Activated T-cell treated with anti-CD3 and anti-CD28 coated beads, Interleukin-2, amount 50 U/mL, for 48 hours (primary cell): ENCODE measurements at regions not wholly inside any gene's neighbourhood (a gene's known extent, or its start where the extent isn't known, plus 50 kb on each side); places are given as distances from the start of the nearest gene placed in this dataset.
"Not testable (repeated sequence)": the region's sequence is repeated elsewhere in the genome, so short reads cannot be mapped to it uniquely, and the experiment has no call there.

Experiments
- DNase-seq, 2 experiments: peaks; one replicate each; pipeline ENCODE4 v3.0.0-alpha.2; 2020

DNA sequence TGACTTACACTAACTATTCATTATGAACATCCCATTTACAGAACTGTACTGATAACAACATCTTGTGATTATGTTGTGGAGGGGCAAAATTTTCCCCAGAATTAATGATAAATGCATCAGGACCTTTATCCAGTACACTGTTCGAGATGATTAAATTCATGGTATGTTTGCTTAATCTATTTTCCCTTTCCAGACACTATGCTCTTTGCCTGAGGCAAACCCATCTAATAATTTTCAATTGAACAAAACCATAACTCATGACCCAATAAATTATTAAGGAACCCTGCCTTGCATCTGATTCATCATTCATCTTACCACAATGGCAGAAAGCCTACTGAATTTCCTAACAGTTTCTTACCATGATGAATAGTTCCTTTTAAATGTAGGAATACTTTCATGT, 385.0 kb downstream of the DSEL start:
- DNase-seq: no peak

DNA sequence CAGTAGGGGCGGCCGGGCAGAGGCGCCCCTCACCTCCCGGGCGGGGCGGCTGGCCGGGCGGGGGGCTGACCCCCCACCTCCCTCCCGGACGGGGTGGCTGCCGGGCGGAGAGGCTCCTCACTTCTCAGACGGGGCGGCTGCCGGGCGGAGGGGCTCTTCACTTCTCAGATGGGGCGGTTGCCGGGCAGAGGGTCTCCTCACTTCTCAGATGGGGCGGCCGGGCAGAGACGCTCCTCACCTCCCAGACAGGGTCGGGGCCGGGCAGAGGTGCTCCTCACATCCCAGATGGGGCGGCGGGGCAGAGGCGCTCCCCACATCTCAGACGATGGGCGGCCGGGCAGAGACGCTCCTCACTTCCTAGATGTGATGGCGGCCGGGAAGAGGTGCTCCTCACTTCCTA, 389.8 kb downstream of the DSEL start:
- not testable (repeated sequence) for DNase-seq

DNA sequence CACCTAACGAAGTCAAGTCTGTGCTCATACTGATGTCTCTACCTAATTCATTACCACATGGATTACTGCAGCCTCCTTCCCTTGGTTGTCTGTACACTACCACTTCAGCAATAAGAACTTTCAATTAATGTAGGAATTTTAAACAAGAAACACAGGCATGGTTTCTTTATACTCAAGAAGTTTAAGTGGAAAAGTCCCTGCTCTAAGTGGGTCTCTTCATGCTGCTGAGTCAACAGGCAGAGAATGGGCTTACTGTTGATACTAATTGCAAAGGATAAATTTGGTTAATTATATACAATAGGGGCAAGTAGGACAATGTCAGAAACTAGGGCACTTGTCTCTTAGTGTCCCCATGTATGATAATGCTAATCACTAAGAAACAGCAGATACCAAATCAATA, 392.6 kb downstream of the DSEL start:
- no peak for DNase-seq

- DNase-seq: no peak
Measured at GRCh38 chr18:67117804-67118203, 398.7 kb downstream of the DSEL start.

DNA sequence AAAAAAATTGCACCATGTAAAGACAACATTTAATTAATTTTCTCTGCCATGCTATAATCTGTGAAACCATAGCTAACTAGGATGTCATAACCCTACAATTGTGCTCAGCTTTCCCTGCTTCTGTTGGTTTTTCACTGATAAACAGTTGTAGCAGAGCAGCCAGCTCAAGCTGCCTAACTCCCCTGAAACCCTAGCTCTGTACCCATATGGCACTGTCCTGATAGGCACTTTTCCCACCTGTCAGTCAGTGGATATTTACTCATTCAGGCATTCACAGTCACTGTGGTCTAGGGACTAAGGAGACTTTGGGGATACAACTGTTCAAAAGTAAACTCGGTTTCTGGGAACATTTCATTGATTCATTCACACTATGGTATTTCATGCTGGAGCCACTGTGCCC, 407.0 kb downstream of the DSEL start:
- DNase-seq: no peak

GRCh38 chr18:67108894-67109293, 407.6 kb downstream of the DSEL start:
- DNase-seq: no peak

GRCh38 chr18:67104700-67105284, 411.7 kb downstream of the DSEL start:
- peak; percentile 35 to 44 for DNase-seq

DNA sequence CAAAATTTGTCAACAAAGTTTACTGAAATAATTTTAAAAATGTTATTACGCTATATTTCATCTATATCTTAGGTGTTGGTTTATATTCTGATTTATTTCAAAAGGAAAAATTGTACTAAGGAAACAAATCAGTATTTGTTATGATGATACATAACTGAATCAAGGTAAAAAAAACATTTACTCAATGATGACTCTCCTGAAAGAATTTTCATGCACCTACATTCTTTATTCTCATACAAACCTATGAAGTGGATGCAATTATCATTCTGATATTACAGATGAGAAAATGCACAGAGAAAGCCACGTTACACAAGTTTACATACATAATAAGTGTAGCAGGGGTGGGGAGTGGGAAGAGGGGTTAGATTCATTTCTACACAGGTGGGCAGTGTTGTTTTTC, 422.4 kb downstream of the DSEL start:
- DNase-seq: no peak

GRCh38 chr18:67092141-67092540, 424.4 kb downstream of the DSEL start:
- DNase-seq: no peak

DNA sequence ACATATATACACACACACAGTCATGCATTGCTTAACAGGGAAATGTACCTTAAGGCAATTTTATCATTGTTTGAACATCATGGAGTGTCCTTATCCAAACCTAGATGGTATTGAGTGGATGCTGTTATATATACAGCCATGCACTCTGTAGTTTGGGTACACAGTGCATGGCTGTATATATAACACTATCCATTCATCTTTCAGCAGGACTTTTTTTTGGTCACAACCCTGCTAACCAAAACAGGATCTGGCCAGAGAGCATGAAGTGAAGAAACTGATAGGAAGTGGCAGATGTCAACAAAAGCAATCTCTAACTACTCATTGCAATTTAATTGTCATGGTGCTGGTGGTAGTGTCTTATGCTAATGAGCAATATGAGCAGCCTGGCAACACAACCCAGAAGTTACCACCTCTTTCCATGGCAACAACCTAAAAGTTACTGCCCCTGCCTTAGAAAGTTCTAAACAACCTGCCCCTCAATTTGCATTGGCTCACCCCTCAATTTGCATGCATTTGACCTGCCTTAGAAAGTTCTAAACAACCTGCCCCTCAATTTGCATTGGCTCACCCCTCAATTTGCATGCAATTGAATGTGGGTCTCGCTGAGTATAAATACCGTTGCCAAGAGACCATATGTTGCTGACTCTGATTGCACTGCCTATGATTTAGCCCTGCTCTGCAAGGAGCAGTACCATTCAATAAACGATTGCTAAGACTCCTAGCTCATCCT, 434.9 kb downstream of the DSEL start:
- DNase-seq: no peak

- DNase-seq: no peak
Measured at GRCh38 chr18:67080601-67081000, 435.9 kb downstream of the DSEL start.

DNA sequence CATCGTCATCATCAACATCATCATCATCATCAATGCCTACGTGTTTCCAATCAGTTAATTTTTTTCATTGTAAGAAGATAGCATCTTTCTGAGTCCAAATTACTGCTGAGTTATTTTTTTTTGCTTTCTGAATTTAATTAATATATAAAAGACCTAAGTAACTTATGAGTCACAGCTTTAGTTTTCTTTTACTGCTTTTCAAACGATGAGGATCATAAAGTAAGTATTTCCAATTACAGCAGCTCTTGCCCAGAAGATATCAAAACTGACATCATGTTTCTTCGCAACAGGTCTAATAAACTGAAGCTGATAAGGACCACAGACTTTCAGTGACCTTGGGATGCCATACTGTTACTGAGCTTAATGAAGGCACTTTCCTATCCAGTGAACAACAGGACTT, 442.2 kb downstream of the DSEL start:
- DNase-seq: no peak

DNA sequence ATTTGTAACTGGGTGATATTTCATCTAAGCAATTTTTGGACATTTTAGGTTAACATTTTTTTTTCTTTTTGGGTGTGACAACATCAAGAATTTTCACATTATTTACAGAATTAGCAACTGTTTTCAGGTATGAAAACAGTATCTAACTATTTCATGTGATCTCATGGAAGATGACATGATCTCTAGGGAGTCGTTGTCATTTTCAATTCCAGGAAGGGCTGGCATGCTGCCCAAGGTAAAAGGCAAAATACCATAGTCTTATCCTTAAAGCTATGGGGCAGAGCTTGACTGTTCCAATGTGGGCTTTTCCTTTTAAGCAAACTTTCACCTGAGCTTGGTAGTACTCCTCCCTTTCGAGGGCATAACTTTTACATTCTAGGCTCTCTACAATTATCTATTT, 443.7 kb downstream of the DSEL start:
- no peak for DNase-seq

- DNase-seq: no peak
Measured at GRCh38 chr18:67068608-67069007, 447.9 kb downstream of the DSEL start.

DNA sequence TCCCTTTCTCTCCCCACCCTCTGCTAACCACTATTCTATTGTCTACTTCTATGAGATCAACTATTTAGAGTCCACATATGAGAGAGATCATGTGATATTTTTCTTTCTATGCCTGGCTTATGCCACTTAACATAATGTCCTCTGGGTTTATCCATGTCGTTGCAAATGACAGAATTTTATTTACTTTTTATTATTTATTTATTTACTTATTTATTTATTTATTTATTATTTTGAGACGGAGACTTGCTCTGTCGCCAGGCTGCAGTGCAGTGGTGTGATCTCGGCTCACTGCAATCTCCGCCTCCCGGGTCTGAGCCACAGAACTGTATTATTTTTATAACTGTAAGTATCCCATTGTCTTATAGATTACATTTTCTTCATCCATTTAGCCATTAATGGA, 443.4 kb upstream of the CDH19 start:
- no peak for DNase-seq

DNA sequence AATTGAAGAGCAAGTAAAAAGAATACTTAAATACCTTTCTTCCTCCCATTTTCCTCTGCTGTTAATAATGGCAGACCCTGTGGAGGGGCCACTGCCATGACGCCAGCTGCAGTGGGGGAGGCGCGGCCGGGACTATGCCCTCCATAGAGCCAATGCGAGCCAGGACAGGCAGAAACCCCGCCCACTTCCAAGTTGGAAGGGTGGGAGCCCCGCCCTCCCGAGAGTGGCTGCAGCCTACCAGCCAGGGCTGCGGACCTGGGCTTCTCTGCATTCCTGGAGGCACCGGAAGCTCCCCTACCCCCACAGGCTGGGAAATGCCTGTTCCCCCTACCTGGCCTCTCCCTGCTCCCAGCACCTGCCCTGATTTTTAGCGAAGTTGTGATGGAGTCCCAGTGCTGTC, 439.4 kb upstream of the CDH19 start:
- no peak for DNase-seq

- DNase-seq: no peak
Measured at GRCh38 chr18:67041334-67041733, 437.4 kb upstream of the CDH19 start.

- no peak for DNase-seq
Measured at GRCh38 chr18:67035026-67035425, 431.1 kb upstream of the CDH19 start.

GRCh38 chr18:67023059-67023458, 419.2 kb upstream of the CDH19 start:
- no peak for DNase-seq

- no peak for DNase-seq
Measured at GRCh38 chr18:67010919-67011318, 407.0 kb upstream of the CDH19 start.

DNA sequence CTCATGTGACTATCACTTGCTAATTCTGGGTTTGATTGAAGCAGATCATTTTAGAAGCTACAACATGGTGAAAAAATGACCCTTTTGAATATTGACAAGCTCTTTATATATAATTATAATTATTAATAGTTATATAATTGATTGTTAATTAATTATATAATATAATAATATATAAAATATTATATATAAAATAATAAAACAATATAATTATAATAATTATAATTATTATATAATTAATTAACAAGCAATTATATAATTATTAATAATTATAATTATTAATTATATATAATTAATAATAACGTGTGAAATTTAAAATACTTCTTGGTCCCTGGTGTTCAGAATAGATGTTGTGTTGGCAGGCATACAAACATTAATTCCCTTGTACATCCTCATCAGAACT, 404.1 kb upstream of the CDH19 start:
- no peak for DNase-seq

GRCh38 chr18:67007085-67007484, 403.2 kb upstream of the CDH19 start:
- DNase-seq: no peak

DNA sequence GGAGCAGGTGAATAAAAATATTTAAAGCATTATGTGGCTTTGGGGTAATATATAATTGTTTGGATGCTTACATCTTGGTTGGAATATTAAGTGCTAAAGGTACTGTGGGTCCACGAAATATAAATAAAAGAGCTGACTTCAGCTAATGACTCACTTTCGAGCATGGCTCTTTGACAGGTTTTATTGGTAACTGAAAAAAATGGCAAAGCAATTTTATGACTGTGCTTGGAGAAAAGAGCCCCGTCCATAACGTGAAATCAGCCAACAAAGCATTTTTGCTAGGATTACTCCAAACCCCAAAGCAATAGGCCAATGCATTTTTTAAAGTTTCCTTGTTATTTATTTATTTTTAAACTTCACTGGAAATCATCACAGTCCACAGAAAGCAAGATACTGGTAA, 397.2 kb upstream of the CDH19 start:
- no peak for DNase-seq

GRCh38 chr18:66999003-66999402, 395.1 kb upstream of the CDH19 start:
- no peak for DNase-seq

DNA sequence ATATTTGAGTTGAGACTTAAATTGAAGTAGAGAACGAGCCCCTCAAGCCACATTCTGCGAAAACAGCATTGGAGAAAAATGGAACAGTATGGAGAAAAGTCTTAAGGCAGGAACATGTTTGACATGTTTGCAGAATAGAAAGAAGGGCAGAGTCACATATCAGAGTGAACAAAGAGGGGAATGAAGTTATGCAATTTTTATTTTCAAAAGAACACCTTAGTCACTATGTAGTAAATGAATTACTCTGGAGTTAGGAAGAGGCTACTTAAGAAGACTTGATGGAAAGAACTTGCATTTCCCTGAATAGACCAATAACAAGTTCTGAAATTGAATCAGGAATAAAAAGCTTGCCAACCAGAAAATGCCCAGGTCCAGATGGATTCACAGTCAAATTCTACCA, 391.4 kb upstream of the CDH19 start:
- no peak for DNase-seq
